HG03469 (cell line): ENCODE measurements at regions not wholly inside any gene's neighbourhood (a gene's known extent, or its start where the extent isn't known, plus 50 kb on each side); places are given as distances from the start of the nearest gene placed in this dataset.

Experiments
- ATAC-seq: cut with Tn5 transposase; IDR thresholded peaks from one replicate; pipeline ENCODE4 v1.9.1; 2021; ENCODE audit warnings: mild to moderate bottlenecking, moderate library complexity, moderate number of reproducible peaks; ENCODE audit not compliant: unreplicated experiment

DNA sequence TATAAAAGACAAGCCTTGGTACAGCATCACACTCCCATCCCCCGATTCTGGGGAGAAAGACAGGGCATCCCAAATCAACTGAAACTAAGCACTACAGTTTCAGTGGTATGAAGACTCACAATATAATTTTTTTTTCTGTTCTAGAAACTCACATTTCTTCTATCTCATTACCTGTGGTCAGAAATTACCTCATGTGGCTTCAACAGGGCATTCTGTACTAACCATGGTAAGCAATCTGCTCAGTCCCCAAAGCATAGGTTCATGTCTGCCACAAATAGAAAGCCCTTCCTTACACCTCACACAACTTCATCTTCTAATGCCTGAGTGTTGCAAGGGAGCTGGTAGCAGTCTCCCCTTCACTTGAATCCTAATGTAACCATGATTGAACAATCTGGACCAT lies 147.4 kb upstream of the POU2AF2 start:
- ATAC-seq = peak; percentile 65

DNA sequence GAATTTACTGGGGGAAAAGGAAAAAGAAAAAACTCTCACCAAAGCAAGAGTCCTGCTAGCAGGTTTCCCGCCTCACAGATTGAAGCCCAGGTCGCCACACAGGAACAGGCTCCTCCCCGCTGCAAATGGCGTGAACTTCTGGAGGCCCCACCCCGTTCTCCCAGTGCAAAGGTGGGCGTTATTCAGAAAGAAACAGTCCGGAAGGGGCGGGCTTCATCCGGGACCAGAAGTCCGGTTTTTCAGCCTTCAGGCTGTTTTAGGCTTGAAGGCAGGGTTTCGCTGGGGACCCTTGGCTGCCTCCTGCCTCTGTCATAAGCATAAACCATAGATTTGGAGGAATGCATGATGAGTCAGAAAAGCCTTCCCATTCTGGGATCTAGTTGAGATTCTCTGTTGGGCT lies 148.3 kb upstream of the POU2AF2 start:
- ATAC-seq = no peak

DNA sequence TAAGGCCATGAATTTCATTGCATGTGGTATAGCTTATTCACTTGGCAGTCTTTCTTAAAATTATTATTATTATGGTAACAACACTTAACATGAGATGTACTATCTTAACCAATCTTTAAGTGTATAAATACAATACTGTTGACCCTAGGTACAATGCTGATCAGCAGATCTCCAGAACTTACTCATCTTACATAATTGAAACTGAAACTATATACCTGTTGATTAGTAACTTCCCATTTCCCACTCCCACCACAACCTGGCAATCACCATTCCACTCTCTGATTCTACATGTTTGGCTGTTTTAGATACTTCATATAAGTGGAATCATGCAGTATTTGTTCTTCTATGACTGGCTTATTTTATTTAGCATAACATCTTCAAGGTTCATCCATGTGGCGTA lies 150.2 kb upstream of the POU2AF2 start:
- ATAC-seq = no peak

DNA sequence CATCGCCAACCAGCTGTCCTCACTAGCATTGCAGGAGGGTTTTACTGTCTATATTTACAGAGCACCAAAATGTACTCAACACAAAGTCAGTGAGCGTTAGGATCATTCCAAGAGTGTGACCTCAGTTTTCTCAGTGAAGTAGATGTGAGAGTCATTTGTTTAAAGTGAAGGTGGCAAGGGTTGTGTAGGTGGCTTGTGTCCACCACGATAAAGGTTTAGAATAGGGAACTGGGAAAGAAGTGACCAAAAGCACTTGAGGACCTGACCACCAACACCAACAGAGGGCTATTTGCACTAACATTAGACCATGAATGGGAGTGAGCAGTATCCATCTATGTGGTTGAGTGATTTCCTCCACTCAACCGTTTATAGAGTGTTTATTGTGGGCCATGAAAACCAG lies 152.5 kb upstream of the POU2AF2 start:
- no peak for ATAC-seq

DNA sequence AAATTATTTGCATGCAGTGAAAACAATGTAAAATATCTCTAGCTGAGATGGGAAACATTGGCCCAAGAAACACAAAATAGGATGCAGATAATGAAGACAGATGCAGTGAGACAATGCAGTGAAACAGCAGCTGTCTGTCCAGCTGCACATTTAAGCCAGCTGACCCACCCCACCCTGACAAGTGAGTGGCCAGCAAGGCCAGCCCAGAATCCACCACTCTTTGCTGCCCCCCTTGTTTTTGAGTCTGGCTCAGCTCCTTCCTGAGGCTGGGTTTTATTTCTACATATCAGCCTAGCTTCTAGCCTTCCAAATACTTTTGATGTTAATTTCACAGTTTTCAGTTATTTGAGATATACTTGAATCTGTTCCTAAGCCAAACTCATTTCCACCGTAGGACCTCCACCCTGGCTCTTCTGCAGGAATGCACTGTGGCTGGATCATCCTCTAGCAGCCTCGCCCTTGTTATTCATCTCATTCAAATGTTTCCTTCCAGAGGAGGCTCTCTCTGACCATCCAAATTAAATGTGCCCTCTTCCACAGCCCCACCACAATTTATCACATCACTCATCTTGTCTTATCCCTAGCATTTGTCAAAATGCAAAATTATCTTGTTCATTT lies 154.1 kb upstream of the POU2AF2 start:
- no peak for ATAC-seq

DNA sequence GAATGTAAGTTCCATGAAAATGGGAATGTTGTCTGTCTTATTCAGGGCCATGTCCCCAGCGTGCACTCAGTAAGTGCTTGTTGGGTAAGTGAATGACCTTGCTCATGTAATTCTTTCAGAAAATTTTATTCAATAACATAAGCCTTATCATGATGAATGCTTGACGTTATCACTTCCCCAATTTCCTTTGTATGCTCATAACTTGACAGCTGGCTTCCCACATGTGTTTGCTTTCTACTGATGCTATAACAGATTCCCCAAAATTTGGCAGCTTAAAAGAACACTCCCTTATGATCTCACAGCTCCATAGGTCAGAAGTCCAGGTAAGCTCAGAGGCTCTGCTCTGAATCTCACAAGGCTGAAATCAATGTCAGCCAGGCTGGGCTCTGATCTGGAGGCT lies 155.8 kb upstream of the POU2AF2 start:
- ATAC-seq = no peak

DNA sequence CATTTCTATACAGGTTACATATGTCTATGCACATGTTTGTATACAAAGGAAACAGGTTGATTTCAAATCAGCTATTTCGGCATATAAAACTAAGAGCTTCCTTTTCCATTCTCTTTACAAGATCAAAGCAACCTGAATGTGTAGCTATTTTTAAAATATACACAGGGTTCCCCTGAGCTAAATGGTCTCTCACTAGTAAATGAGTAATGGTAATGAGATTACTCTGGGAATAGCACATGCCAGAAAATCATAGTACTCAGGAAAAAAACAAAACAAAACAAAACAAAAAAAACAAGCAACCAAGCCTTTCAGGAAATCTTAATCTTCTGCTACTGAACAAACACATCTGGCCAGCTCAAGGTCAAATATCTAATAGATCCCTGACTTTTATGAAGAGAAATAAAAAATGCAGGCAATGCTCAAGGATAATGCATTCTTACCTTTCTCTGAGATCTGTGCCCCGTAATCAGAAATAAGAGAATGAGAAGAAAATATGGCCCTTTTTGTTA lies 156.6 kb upstream of the POU2AF2 start:
- ATAC-seq = no peak

DNA sequence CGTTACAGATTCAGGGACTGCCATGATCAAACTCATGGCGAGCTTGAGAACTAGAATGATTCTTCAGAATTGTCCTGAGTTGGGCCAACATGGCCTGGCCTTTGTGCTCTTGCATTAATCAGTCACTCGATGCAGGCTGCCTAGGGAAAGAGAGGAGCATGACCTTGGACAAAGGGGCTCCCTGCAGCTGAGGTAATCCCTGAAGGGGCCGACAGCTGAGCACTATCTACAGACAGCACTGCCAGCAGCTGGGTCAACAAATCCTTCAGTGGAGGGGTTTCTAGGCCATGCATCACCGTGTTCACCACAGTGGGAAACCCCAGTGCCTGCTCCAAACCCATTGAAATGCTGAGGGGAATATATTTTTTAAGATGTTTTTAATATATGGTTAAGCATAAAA lies 159.5 kb upstream of the POU2AF2 start:
- no peak for ATAC-seq

DNA sequence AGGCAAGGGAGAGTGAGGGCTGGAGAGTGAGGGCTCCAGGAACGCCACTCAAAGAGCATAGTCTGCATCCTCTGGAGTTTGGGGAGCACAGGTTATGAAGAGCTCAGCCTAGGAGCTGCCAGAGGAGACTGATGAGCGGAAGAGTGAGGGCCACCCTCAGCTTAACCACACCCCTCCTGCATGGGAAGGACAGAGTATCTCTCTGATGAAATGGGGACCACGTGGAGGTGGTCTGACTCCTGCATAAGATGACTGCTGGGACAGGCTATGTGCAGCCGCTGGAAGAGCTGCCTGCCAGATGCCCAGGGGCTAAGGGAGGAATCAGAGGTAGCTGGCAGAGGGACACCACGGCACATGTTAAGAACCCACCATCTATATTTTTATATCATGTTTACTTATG lies 162.9 kb upstream of the POU2AF2 start:
- ATAC-seq = no peak

DNA sequence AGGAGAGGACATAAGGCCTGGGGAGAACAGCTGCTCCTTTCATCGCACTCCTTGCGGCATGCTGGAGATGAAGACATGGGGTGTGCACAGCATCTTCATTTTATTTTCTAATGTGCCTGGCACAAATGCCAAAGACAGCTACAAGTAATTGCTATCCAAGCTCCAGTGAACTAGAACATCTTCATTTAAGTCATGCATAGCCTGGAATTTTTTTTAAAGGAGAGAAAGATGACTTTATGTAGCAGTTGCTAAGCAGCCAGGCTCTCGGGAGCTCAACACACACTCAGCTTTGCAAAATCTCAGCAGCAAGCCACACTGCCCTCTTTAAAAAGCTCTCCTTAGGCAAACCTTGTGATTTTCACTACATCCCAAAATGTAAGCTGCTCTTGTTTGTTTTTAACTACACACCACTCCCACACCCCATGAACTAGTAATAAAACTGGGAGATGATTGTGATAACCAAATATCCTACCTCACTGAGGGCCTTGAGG lies 164.5 kb upstream of the POU2AF2 start:
- ATAC-seq = no peak

DNA sequence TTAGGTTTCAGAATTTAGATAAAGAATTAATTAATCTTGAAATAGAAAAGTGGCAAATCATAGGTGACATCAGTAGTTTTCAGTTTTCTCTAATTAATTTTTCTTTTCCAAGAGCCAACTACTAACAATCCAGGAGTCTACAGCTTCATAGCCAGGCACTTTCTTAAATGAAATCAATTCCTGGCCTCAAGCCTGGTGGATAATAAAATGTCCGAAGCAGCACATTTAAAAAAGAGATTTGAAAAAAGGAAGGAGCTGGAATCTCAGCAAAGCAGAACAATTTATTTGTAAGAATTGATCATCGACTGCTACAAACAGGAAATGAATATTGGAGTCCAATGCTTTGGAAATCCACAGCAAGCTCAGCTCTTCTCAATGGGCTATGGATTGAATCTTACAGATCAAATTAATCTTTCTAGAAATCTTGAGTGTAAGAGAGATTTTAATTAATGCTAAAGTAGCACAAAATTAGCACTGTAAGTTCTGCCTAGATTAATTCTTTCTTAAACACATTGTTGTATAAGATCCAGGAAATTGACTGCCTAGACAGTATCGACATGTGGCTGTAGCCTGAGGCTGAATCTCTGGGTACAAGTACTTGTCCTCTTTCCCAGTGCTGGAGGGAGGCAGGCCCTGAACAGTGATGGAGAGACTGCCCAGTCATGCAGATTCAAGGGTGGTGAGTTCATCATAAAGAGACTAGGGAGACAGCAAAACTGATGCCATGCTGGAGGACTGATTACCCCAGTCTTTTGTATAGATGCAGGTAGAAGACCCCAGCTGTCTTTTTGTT lies 167.8 kb upstream of the POU2AF2 start:
- ATAC-seq = no peak

DNA sequence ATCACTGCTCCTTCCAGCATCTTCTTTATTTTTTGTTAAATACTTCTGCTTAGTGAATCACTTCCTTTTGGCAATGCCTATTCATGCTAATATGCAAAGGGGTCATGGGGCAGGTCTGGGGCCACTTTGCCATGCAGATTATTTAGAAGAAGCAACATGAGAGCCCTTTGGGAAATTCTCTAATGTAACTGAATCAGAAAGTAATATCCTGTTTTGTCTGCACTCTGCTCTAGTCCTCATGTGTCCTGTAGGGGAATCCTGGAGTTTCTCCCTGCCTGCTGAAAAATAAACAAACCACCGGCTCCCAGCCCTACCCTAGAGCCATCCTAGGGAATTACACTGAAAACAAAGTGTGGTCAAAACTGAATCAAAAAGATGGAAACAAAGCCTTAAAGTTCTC lies 176.5 kb upstream of the POU2AF2 start:
- ATAC-seq = no peak

DNA sequence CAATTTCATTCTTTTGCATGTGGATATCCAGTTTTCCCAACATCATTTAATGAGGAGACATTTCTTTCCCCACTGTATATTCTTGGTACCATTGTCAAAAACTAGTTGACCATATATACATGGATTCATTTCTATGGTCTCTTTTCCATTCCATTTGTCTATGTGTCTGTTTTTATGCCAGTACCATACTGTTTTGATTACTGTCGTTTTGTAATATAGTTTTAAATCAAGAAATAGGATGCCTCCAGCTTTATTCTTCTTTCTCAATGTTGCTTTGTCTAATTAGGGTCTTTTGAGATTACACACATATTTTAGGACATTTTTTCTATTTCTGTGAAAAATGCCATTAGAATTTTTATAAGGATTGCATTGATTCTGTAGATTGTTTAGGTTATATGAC lies 177.5 kb upstream of the POU2AF2 start:
- ATAC-seq = no peak

DNA sequence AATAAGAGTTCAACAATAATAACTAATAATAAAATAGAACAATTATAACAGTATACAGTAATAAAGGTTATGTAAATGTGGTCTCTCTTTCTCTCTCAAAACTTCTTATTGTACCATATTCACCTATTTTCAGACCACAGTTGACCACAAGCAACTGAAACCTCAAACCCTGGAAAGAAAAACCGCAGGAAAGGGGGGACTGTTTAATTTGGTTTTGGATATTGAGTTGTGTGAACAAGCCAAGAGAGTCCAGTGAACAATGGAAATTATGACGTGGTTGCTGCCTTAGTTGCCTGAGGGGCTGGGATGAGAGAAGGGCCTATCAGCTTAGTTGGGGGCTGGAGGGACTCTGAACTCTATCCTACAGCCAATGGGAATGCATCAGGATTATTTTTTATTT lies 178.7 kb upstream of the POU2AF2 start:
- no peak for ATAC-seq

DNA sequence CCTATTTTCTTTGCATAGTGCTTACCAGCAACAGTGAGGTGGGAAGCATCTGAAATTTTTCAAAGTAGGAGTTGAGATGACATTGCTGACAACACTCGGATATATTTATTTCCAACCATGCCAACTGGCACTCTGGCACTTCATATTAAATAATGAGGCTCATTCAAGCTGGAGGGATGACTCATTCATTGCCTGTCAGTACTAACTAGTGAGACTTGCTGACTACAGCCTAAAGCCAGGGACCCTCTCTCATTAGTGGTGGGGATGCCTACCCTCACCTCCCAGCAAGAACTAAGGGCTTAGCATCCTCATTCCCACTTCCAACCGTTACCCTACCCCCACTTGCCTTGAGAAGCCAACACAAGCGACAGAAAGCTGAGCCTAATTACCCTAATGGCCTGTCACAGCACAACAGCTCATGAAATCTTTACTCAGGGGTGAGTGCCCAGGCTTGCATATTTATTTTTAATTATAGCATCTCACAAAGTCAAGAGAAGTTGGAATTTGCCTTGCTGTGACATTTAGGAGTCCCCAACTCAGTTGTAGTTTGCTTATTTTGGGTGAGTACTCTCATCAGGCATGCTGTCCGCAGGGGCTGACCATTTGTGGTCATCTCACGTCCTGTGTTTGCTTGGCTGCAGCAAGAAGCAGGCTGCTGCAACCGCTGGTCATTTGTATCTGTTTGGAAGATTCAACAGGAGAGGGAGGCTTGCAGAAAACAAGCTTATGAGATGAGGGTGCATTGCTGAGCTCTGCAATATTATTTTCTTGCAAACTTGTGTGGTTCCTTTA lies 181.6 kb upstream of the POU2AF2 start:
- ATAC-seq = no peak

DNA sequence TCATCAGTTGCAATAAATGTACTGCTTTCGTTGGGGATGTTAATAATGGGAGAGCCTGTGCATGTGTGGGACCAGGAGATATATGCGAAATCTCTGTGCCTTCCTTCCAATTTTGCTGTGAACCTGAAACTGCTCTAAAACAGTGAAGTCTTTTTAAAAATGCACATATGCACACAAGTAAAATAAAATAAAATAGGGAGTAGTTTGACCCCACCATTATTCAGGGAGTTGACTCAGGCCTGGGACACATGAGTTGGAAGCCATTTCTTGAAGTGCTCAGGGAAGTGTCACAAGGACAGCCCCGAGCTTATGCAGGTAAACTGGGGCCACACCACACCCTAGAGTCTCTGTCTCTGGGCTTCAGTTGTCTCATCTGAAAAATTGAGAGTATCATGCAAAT lies 183.1 kb upstream of the POU2AF2 start:
- ATAC-seq = no peak

DNA sequence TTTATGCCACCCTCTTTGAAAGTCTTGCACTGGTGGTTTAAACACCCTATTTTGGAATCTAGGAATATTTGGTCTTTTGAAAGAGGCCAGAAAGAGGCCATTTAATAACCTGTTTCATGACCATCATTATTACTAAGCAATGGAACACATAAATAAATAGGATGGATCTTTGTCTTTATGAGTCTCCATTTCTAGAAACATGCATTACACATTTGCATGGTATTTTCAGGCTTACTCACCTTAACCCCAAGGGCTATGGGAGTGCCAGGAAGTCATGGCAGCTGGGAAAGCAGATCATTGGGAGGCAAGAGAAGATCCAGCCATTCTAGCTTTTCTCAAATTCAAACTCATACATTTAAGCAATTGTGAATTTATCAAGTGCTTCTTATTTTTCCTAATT lies 185.8 kb upstream of the POU2AF2 start:
- ATAC-seq = no peak

DNA sequence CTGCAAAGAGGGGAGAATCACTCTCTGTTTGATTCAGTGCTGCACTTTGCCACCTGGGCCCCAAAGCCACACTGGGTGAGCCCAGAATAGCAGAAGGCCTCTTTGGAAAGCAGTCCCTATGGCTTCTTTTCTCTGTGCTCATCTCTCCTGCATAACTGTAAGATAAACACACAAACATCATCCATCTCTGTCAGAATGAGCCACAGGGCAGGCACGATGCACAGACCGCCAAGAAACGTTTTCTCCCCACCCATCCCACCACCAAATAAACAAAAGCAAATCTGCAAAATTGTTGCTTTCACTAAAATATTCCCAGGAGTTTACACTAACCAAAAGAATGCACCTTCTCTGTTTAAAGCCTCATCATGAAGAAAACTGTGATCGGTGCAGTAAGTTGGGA lies 196.4 kb upstream of the POU2AF2 start:
- no peak for ATAC-seq

DNA sequence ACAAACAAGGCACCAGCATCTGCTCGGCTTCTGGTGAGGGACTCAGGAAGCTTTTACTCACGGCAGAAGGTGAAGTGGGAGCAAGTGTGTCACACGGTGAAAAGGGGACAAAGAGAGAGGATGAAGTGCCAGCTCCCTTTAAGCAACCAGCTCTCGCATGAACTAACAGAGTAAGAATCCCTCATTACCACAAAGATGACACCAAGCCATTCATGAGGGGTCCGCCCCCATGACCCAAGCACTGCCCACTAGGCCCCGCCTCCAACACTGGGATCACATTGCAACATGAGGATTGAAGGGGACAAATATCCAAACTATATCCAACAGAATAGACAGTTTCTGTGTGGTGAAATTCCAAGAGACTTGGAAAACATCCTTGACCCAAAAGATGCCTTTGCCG lies 198.2 kb upstream of the POU2AF2 start:
- ATAC-seq = no peak

DNA sequence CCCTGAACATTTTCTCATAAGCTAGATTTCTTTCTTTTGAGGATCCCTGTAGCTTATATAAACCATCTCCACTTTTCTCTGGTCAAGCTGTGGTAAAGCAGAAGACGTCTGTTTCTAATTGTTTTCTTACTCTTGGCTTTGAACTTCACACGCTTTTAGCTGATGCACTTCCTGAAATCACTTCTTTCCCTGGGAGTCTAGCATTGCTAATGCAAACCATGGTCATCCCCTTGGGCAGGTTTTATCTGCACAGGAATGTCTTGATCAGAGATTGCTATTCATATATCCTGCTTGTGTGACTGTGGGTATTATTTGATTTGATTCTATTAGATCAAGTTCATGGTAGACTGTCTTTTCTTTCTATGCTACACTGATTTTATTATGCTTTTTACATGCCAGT lies 199.2 kb upstream of the POU2AF2 start:
- ATAC-seq = no peak

DNA sequence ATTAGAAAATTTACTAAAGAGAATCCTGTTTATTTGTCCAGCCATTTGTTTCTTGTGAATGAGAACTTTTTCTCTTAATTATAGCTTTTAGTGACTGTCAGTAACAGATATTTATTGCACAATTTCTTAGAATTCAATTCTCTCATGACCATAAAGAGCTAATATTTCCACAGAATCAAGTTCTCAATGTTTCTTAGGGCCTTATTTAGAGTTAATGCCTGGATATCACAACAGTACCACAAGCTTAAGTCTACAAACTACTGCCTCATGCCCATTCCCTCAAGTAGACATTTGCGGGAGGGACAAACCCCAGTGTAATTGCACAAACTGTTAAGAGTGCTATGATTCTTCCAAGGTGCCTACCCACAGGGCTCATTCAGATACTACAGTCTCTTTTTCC lies 199.7 kb upstream of the POU2AF2 start:
- ATAC-seq = no peak

DNA sequence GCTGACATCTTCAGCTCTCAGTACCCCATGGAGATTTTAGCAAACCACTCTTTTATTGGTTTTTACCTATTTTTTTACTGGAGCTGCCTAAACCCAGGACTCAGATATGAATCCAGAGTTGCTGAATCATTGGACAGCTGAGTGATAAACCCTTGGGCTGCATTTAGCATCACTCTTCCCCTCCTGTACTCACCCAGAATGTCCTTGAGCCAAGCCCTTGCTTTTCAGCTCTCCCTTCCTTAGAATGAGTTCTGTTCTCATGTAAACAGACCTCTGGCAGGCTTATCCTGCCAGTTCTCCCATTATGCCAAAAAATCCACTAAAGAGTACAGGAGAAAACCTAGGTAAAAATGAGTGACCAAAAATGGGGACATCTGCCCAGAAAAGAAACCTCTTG lies 200.1 kb upstream of the POU2AF2 start:
- no peak for ATAC-seq
